Stimulated activated CD4-positive, alpha-beta T cell treated with anti-CD3 and anti-CD28 coated beads, Interleukin-2, amount 100 ng/mL, for 48 hours (primary cell): ENCODE measurements at regions not wholly inside any gene's neighbourhood (a gene's known extent, or its start where the extent isn't known, plus 50 kb on each side); places are given as distances from the start of the nearest gene placed in this dataset.

ENCODE experiments used
- DNase-seq, 2 donors: peaks; one replicate each; pipeline ENCODE4 v3.0.0-alpha.2; 2020

GRCh38 chr14:95440951-95441350, 75.5 kb downstream of the SYNE3 start:
- DNase-seq, result no peak

GRCh38 chr14:95440496-95440895, 76.0 kb downstream of the SYNE3 start:
- DNase-seq, result no peak

- no peak for DNase-seq
These were observed 76.6 kb downstream of the SYNE3 start for GRCh38 chr14:95439881-95440280.

- DNase-seq, result no peak
These were observed 78.7 kb downstream of the SYNE3 start for GRCh38 chr14:95437715-95438114.

GRCh38 chr14:95436354-95436753, 80.1 kb downstream of the SYNE3 start:
- no peak for DNase-seq

- DNase-seq, result no peak
These were observed 82.3 kb downstream of the SYNE3 start for GRCh38 chr14:95434121-95434520.

- DNase-seq, result no peak
These were observed 83.4 kb downstream of the SYNE3 start for GRCh38 chr14:95433094-95433478.

- DNase-seq, result no peak
These were observed 84.0 kb downstream of the SYNE3 start for GRCh38 chr14:95432144-95433093.

- DNase-seq, result no peak
These were observed 85.0 kb downstream of the SYNE3 start for GRCh38 chr14:95431199-95432143.

GRCh38 chr14:95428557-95428956, 87.9 kb downstream of the SYNE3 start:
- no peak for DNase-seq

GRCh38 chr14:95426116-95426475, 90.4 kb downstream of the SYNE3 start:
- no peak for DNase-seq

GRCh38 chr14:95425369-95426115, 90.9 kb downstream of the SYNE3 start:
- DNase-seq, result no peak

- no peak for DNase-seq
These were observed 91.9 kb downstream of the SYNE3 start for GRCh38 chr14:95424529-95424928.

GRCh38 chr14:95421741-95422140, 94.7 kb downstream of the SYNE3 start:
- DNase-seq, result no peak

- no peak for DNase-seq
These were observed 96.4 kb downstream of the SYNE3 start for GRCh38 chr14:95420060-95420459.

- no peak for DNase-seq
These were observed 96.9 kb downstream of the SYNE3 start for GRCh38 chr14:95419569-95419968.

- DNase-seq, result no peak
These were observed 97.6 kb downstream of the SYNE3 start for GRCh38 chr14:95418858-95419257.

GRCh38 chr14:95417492-95417891, 97.8 kb upstream of the CLMN start:
- DNase-seq, result no peak

- no peak for DNase-seq
These were observed 96.3 kb upstream of the CLMN start for GRCh38 chr14:95415993-95416392.

- DNase-seq, result no peak
These were observed 93.8 kb upstream of the CLMN start for GRCh38 chr14:95413289-95414215.

- no peak for DNase-seq
These were observed 91.1 kb upstream of the CLMN start for GRCh38 chr14:95410838-95411237.
